Neural progenitor cell (in vitro differentiated cells): ENCODE measurements at regions not wholly inside any gene's neighbourhood (a gene's known extent, or its start where the extent isn't known, plus 50 kb on each side); places are given as distances from the start of the nearest gene placed in this dataset.

Experiments used
- DNase-seq: peaks from one replicate; pipeline ENCODE4 v3.0.0-alpha.2; 2016; ENCODE audit warnings: low spot score
- H2AFZ ChIP-seq: fragments of 200-600 bp; sonication (generic); replicated peaks from 2 replicates; pipeline ENCODE4 v1.6.1; 2016; ENCODE audit warnings: antibody characterized with exemption
- H3F3A ChIP-seq: fragments of 200-600 bp; sonication (generic); 2 replicates; pipeline ENCODE4 v1.6.1; 2016; ENCODE audit warnings: antibody characterized with exemption, low read depth
- H3K27ac ChIP-seq: fragments of 200-600 bp; sonication (generic); 2 replicates; pipeline ENCODE4 v1.5.1; 2016; ENCODE audit warnings: mild to moderate bottlenecking
- H3K27me3 ChIP-seq: fragments of 200-600 bp; sonication (generic); 2 replicates; pipeline ENCODE4 v1.6.1; 2016; ENCODE audit warnings: mild to moderate bottlenecking, moderate library complexity
- H3K36me3 ChIP-seq: fragments of 200-600 bp; sonication (generic); 2 replicates; pipeline ENCODE4 v1.5.1; 2016
- H3K4me1 ChIP-seq: fragments of 200-600 bp; sonication (generic); 2 replicates; pipeline ENCODE4 v1.6.1; 2016; ENCODE audit warnings: mixed run types
- H3K4me2 ChIP-seq: fragments of 200-600 bp; sonication (generic); 2 replicates; pipeline ENCODE4 v1.6.1; 2016
- H3K4me3 ChIP-seq: fragments of 200-600 bp; sonication (generic); 2 replicates; pipeline ENCODE4 v1.5.1; 2016
- H3K79me2 ChIP-seq: fragments of 200-600 bp; sonication (generic); 2 replicates; pipeline ENCODE4 v1.6.1; 2016; ENCODE audit warnings: low read depth
- H3K9ac ChIP-seq: fragments of 200-600 bp; sonication (generic); 2 replicates; pipeline ENCODE4 v1.6.1; 2016
- H3K9me3 ChIP-seq: fragments of 200-600 bp; sonication (generic); 2 replicates; pipeline ENCODE4 v1.5.1; 2016; ENCODE audit warnings: low read depth
- H4K20me1 ChIP-seq: fragments of 200-600 bp; sonication (generic); 2 replicates; pipeline ENCODE4 v1.6.1; 2016; ENCODE audit warnings: low read depth
- H3K27ac Mint-ChIP-seq: 3 replicates; pipeline ENCODE4 v1.8.0; 2021; ENCODE audit warnings: mixed read lengths
- H3K27me3 Mint-ChIP-seq: 2 replicates; pipeline ENCODE4 v1.8.0; 2022; ENCODE audit warnings: low read depth, mild to moderate bottlenecking, inconsistent platforms, moderate library complexity, mixed read lengths; ENCODE audit not compliant: insufficient read depth
- H3K36me3 Mint-ChIP-seq: 3 replicates; pipeline ENCODE4 v1.8.0; 2021; ENCODE audit warnings: mixed read lengths
- H3K4me1 Mint-ChIP-seq: 3 replicates; pipeline ENCODE4 v1.8.0; 2021; ENCODE audit warnings: mixed read lengths
- H3K4me3 Mint-ChIP-seq: 3 replicates; pipeline ENCODE4 v1.8.0; 2021; ENCODE audit warnings: mild to moderate bottlenecking, moderate library complexity, mixed read lengths
- H3K9me3 Mint-ChIP-seq: 3 replicates; pipeline ENCODE4 v1.8.0; 2020; ENCODE audit warnings: mixed read lengths
- CTCF ChIP-seq: fragments of 200-600 bp; sonication (generic); IDR thresholded peaks from 2 replicates; pipeline ENCODE4 v1.5.1; 2017; ENCODE audit warnings: antibody characterized with exemption, mild to moderate bottlenecking
- EZH2 ChIP-seq: fragments of 200-600 bp; sonication (generic); IDR thresholded peaks from 2 replicates; pipeline ENCODE4 v1.6.1; 2017; ENCODE audit warnings: antibody characterized with exemption, mild to moderate bottlenecking, moderate library complexity
- EZH2phosphoT487 ChIP-seq: fragments of 200-600 bp; sonication (generic); IDR thresholded peaks from 2 replicates; pipeline ENCODE4 v1.6.1; 2017; ENCODE audit warnings: antibody characterized with exemption

GRCh38 chr9:12274577-12274976, 418.6 kb upstream of the TYRP1 start:
- no peaks in the 10 kb centered on the region for H3K36me3 ChIP-seq
- H3K4me2 ChIP-seq: no peak overlapping the region
- no peak overlapping the region for H2AFZ ChIP-seq
- Mint-ChIP-seq H3K27me3 (no peaks in the 10 kb centered on the region), H3K4me3 (no peak overlapping the region), H3K4me1 (peaks cover 26% of the 10 kb centered on the region), H3K9me3 (no peaks in the 10 kb centered on the region), H3K36me3 (no peaks in the 10 kb centered on the region), H3K27ac (no peak overlapping the region)
- H3K9me3 ChIP-seq: no peaks in the 10 kb centered on the region
- no peak overlapping the region for H3K27ac ChIP-seq
- no peak for TF ChIP-seq EZH2phosphoT487
- no peaks in the 10 kb centered on the region for H3F3A ChIP-seq
- no peaks in the 10 kb centered on the region for H3K79me2 ChIP-seq
- H3K27me3 ChIP-seq: no peaks in the 10 kb centered on the region
- H4K20me1 ChIP-seq: no peaks in the 10 kb centered on the region
- no peak overlapping the region for H3K9ac ChIP-seq
- peak; percentile 21 for DNase-seq
- no peak overlapping the region for H3K4me3 ChIP-seq
- no peaks in the 10 kb centered on the region for H3K4me1 ChIP-seq

DNA sequence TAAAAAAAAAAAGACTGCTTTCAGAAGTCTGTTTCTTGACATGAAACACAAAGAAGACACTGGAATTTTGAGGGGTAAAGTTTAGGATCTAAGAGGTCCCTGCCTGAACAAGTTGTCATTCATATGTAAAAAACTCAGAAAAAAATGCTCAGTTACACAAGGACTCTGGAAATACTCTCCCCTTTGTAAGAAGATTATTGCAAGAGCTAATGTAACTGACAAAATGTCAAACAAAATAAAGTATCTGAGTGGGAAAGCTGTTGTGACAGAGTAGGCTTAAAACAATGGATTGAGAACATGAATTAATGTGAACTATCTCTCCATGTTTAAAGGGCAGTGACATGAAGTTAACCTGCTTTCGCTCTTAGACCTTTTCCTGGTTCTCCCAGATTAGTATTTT, 416.7 kb upstream of the TYRP1 start:
- H3F3A ChIP-seq: no peaks in the 10 kb centered on the region
- no peak for TF ChIP-seq EZH2
- TF ChIP-seq CTCF: no peak
- TF ChIP-seq EZH2phosphoT487: no peak
- Mint-ChIP-seq H3K27me3 (no peaks in the 10 kb centered on the region), H3K4me3 (no peak overlapping the region), H3K4me1 (peaks cover 26% of the 10 kb centered on the region), H3K36me3 (no peaks in the 10 kb centered on the region), H3K9me3 (peaks cover 2% of the 10 kb centered on the region), H3K27ac (no peak overlapping the region)
- H3K4me2 ChIP-seq: no peak overlapping the region
- H4K20me1 ChIP-seq: no peaks in the 10 kb centered on the region
- no peaks in the 10 kb centered on the region for H3K36me3 ChIP-seq
- no peaks in the 10 kb centered on the region for H3K27me3 ChIP-seq
- no peaks in the 10 kb centered on the region for H3K79me2 ChIP-seq
- H3K9me3 ChIP-seq: no peaks in the 10 kb centered on the region
- no peak overlapping the region for H3K9ac ChIP-seq
- H3K4me1 ChIP-seq: no peaks in the 10 kb centered on the region
- DNase-seq: no peak
- H3K4me3 ChIP-seq: no peak overlapping the region
- no peak overlapping the region for H2AFZ ChIP-seq
- no peak overlapping the region for H3K27ac ChIP-seq

DNA sequence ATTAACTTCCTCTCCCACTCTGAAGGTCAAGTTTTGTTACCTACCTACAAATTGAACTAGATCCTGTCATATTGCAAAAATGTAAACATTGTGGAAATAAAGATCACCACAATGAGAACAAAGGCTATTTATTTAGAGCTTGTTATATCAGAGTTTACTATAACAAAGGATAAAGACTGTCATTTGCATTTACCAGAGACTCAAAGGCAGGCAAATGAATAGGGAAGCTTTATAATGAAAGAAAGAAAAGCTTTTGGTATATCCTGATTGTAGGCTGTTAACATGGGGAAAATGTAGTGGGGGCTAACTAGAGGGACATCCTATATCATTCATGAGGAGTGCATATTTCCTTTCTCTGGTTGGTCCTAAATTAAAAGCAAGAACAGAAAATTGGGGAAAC, 403.5 kb upstream of the TYRP1 start:
- Histone ChIP-seq H3K27me3 (no peaks in the 10 kb centered on the region), H3F3A (no peaks in the 10 kb centered on the region), H3K4me2 (no peak overlapping the region), H2AFZ (no peak overlapping the region), H3K9me3 (no peaks in the 10 kb centered on the region), H4K20me1 (no peaks in the 10 kb centered on the region), H3K27ac (no peak overlapping the region), H3K4me3 (no peak overlapping the region), H3K9ac (no peak overlapping the region), H3K79me2 (no peaks in the 10 kb centered on the region), H3K36me3 (no peaks in the 10 kb centered on the region), H3K4me1 (no peaks in the 10 kb centered on the region)
- TF ChIP-seq EZH2phosphoT487: no peak
- no peak for TF ChIP-seq CTCF
- no peak for TF ChIP-seq EZH2
- DNase-seq: no peak
- H3K4me3 Mint-ChIP-seq: no peak overlapping the region
- H3K27me3 Mint-ChIP-seq: peaks cover 2% of the 10 kb centered on the region
- no peaks in the 10 kb centered on the region for H3K4me1 Mint-ChIP-seq
- H3K27ac Mint-ChIP-seq: no peak overlapping the region
- H3K9me3 Mint-ChIP-seq: no peaks in the 10 kb centered on the region
- H3K36me3 Mint-ChIP-seq: no peaks in the 10 kb centered on the region

DNA sequence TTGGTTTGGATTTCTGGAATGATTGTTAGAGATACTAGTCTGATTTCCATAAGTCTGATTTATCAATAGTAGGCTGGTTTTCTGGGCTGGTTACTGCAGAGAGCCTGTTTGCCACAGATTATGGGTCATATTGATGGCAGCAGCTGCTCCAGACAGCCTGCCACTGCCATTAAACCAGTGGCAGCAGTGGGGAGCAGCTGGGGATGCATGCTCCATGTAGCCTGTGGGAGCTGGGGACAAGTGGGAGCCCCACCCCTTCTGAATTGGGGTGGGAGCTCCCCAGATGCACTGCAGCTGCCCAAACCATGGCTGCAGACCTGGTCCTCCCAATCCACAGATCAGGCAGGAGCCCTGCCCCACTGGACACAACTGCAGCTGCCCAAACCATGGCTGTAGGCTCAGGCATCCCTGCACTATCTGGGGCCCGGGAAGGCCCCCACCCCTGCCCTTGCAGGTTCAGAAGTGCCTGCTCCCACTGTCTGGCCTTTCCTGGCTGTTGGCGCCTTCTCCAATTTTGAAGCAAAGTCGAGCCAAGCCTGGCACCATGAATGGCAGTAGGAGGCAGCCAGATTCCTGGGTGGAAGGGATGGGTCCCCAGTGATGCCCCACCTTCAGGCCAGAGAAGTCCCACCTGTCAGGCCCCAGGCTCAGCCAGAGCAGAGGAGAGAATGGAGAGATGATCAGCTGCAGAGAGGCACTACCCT, 402.9 kb upstream of the TYRP1 start:
- Histone ChIP-seq H3K9ac (no peak overlapping the region), H2AFZ (no peak overlapping the region), H3K27me3 (no peaks in the 10 kb centered on the region), H3K4me3 (no peak overlapping the region), H3K4me2 (no peak overlapping the region), H3K36me3 (no peaks in the 10 kb centered on the region), H4K20me1 (no peaks in the 10 kb centered on the region), H3K27ac (no peak overlapping the region), H3F3A (no peaks in the 10 kb centered on the region), H3K9me3 (no peaks in the 10 kb centered on the region), H3K4me1 (no peaks in the 10 kb centered on the region), H3K79me2 (no peaks in the 10 kb centered on the region)
- no peaks in the 10 kb centered on the region for H3K9me3 Mint-ChIP-seq
- H3K4me3 Mint-ChIP-seq: no peak overlapping the region
- no peak for DNase-seq
- no peak for TF ChIP-seq CTCF
- TF ChIP-seq EZH2phosphoT487: no peak
- no peak for TF ChIP-seq EZH2
- H3K36me3 Mint-ChIP-seq: no peaks in the 10 kb centered on the region
- no peaks in the 10 kb centered on the region for H3K4me1 Mint-ChIP-seq
- no peak overlapping the region for H3K27ac Mint-ChIP-seq
- H3K27me3 Mint-ChIP-seq: peaks cover 2% of the 10 kb centered on the region
